Suprapubic skin (tissue), 4 donors: ENCODE measurements at regions not wholly inside any gene's neighbourhood (a gene's known extent, or its start where the extent isn't known, plus 50 kb on each side); places are given as distances from the start of the nearest gene placed in this dataset.

Experiments
- CTCF ChIP-seq, 2 donors: fragments of 200-600 bp in 1 of 2; fragments of 450-650 bp in 1 of 2; sonication (generic) in 1 of 2; IDR thresholded peaks; one replicate each; pipeline ENCODE4 v1.5.1; 2016 to 2019; ENCODE audit warnings: antibody characterized with exemption in 2 of 2, mild to moderate bottlenecking in 1 of 2, moderate library complexity in 1 of 2
- EP300 ChIP-seq: sonication (generic); formaldehyde crosslinking; IDR thresholded peaks from one replicate; pipeline ENCODE4 v1.6.1; 2017; ENCODE audit warnings: antibody characterized with exemption
- POLR2A ChIP-seq, 2 donors: fragments of 450-650 bp; IDR thresholded peaks; one replicate each; pipeline ENCODE4 v1.6.1; 2017; ENCODE audit warnings: antibody characterized with exemption in 2 of 2, mild to moderate bottlenecking in 2 of 2, moderate library complexity in 2 of 2
- POLR2AphosphoS5 ChIP-seq, 3 donors: sonication (generic); formaldehyde crosslinking; IDR thresholded peaks; one replicate each; pipeline ENCODE4 v1.6.1; 2017; ENCODE audit warnings: antibody characterized with exemption in 3 of 3

GRCh38 chr7:41787651-41788350 lies 84.9 kb upstream of the INHBA start:
- TF ChIP-seq EP300 (no peak), POLR2A (IDR thresholded peaks at IDR 0.05) (no peak), CTCF (IDR thresholded peaks at IDR 0.05) (no peak), POLR2AphosphoS5 (IDR thresholded peaks at IDR 0.05) (no peak)
